Inferior parietal cortex (tissue), 1 donor: ENCODE measurements at regions not wholly inside any gene's neighbourhood (a gene's known extent, or its start where the extent isn't known, plus 50 kb on each side); places are given as distances from the start of the nearest gene placed in this dataset.
"Not testable (repeated sequence)": the region's sequence is repeated elsewhere in the genome, so short reads cannot be mapped to it uniquely, and the experiment has no call there.

Experiments used
- DNase-seq: peaks from one replicate; pipeline ENCODE4 v3.0.0-alpha.2; 2016; ENCODE audit errors: extremely low spot score

GRCh38 chr5:106246044-106246745 is 1424.5 kb downstream of the EFNA5 start:
- DNase-seq = not testable (repeated sequence)

DNA sequence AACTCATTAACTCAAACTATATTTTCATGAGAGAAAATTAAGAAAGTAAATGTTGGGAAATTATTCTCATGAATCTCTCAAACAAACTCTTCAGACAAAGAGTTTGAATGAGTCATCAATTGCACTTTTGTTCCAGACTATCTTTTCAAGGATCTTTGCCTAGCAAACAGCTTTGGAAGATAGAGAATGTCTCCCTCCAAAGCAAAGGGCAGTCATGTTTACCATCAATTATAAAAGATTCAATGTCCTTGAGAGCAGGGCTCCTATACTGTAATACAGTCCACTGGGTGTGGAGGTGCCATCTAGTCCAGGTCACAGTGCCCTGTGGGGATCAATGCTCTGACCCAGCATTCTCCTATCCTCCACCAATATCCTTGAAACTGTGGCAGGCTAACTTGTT is 1429.3 kb downstream of the EFNA5 start:
- DNase-seq = no peak

DNA sequence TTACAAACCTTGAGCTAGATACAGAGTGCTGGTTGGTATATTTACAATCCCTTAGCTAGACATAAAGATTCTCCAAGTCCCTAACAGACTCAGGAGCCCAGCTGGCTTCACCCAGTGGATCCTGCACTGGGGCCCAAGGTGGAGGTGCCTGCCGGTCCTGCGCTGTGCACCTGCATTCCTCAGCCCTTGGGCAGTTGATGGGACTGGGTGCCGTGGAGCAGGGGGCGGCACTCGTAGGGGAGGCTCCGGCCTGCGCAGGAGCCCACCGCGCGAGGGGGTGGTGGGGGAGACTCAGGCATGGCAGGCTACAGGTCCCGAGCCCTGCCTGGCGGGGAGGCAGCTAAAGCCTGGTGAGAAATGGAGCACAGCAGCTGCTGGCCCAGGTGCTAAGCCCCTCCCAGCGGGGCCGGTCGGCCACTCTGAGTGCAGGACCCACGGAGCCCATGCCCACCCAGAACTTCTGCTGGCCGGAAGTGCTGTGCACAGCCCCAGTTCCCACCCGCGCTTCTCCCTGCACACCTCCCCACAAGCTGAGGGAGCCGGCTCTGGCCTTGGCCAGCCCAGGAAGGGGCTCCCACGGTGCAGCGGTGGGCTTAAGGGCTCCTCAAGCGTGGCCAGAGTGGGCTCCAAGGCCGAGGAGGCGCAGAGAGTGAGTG is 1464.7 kb downstream of the EFNA5 start:
- no peak for DNase-seq

- DNase-seq = no peak
Measured at GRCh38 chr5:106202035-106202434, 1468.7 kb downstream of the EFNA5 start.

DNA sequence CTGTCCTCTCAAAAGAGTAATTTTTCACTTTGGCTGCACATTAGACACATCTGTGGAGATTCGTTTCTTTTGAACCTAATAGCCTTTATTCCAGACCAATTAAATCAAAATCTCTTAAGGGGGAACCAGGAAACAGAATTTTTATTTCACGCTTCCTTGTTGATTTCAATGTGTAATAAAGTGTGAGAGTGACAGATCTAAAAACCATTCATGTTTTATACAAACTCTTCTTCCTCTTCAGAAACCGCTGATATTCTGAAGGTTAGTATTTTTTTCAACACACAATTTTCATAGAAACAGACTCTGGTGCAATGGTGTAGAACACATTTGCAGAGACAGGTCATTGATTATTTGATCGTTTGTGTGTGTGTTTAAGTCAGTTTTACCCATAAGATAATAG is 1469.8 kb downstream of the EFNA5 start:
- DNase-seq = no peak

- no peak for DNase-seq
Measured at GRCh38 chr5:106195679-106196474, 1474.9 kb downstream of the EFNA5 start.

- DNase-seq = no peak
Measured at GRCh38 chr5:106189121-106189809, 1481.5 kb downstream of the EFNA5 start.

DNA sequence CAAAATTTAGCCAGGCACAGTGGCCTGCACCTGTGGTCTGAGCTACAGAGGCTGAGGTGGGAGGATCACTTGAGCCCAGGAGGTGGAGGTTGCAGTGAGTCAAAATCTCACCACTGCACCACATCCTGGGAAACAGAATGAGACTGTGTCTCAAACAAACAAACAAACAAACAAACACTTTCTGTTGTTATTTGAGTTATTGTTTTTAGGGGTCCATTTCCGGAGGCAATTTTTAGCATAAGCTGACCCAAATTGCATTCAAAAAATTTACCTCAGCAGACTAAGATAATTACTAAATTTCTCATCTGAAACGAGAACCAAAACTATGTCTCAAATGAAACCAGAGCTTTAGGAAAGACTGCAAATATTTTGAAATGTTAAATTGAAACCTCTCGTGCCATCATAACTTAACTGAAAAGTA is 1485.1 kb downstream of the EFNA5 start:
- DNase-seq = no peak

DNA sequence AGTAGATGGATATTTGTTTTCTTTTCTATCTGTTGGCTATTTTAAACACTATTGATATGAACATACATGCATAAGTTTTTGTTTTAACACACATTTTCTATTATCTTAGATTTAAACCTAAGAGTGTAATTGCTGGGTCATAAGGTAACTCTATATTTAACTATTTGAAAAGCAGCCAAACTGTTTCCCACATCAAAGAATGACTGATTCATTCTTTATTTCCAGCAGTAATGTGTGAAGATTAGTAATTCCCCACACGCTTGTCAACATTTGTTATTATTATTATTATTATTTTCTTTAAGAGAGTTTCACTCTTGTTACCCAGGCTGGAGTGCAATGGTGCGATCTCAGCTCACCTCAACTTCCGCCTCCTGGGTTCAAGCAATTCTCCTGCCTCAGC is 1495.8 kb downstream of the EFNA5 start:
- DNase-seq = no peak

- no peak for DNase-seq
Measured at GRCh38 chr5:106172681-106173532, 1497.8 kb downstream of the EFNA5 start.

GRCh38 chr5:106171708-106172107 is 1499.0 kb downstream of the EFNA5 start:
- no peak for DNase-seq

GRCh38 chr5:106171132-106171531 is 1499.6 kb downstream of the EFNA5 start:
- no peak for DNase-seq

GRCh38 chr5:106167766-106168165 is 1503.0 kb downstream of the EFNA5 start:
- no peak for DNase-seq

DNA sequence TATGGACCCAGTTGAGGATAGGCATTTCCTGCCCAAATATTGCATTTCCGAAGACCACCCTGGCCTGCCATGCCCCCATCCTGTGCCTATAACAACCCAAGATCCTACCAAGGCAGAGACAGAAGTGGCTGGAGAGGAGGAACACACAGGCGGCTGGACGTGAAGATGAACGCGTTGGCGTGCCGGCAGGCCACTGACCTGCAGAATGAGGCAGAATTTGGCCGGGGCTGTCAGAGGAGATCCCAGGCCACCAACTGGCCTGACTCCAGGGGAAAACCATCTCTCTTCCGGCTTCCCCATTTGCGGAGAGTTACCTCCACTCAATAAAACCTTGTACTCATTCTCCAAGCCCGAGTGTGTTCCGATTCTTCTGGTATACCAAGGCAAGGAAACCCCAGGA is 1507.5 kb downstream of the EFNA5 start:
- DNase-seq = no peak

- DNase-seq = no peak
Measured at GRCh38 chr5:106159616-106160015, 1511.1 kb downstream of the EFNA5 start.

GRCh38 chr5:106154280-106154716 is 1516.4 kb downstream of the EFNA5 start:
- no peak for DNase-seq

DNA sequence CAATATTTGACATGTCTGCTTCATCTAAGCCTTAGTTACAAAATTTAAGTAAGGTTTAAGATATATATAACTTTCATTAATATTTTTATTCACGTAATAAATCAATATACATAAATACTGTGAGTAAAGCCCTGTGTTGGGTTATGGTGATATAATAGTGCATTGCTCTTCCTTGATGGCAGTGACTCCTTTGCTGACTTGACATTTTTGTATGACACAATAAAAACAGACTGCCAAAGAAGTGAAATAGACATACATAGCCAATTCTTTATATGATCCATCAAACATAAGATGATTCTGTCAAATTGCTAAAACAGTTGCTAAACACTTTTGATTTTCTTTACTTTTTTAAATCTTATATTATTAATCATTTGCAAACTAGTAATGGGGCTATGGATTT is 1518.2 kb downstream of the EFNA5 start:
- no peak for DNase-seq

- no peak for DNase-seq
Measured at GRCh38 chr5:106142116-106142515, 1528.6 kb downstream of the EFNA5 start.

GRCh38 chr5:106140101-106140500 is 1530.6 kb downstream of the EFNA5 start:
- DNase-seq = no peak

- no peak for DNase-seq
Measured at GRCh38 chr5:106136061-106136460, 1534.7 kb downstream of the EFNA5 start.

DNA sequence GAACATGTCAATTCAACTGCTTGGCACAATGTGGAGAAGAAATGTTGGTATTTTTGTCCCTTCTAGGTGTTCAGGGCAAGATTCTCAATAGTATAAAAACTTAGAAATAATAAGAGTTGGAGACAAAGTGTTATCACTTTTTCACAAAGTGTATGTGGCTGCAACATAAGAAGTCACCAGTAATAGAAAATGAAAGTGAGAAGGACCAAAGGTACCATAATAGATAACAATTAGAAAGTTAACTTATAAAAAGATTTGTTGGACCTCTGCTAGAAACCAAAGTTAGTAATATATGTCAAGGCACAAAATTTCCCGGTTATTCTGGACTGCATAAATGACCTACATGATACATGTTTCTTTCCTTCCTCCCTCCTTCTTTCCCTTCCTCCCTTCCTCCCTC is 1535.3 kb downstream of the EFNA5 start:
- no peak for DNase-seq
